Umbilical cord (tissue), 1 donor: ENCODE measurements at regions not wholly inside any gene's neighbourhood (a gene's known extent, or its start where the extent isn't known, plus 50 kb on each side); places are given as distances from the start of the nearest gene placed in this dataset.

Experiments
- DNase-seq: peaks from one replicate; pipeline ENCODE4 v3.0.0-alpha.2; 2015; ENCODE audit warnings: low spot score

GRCh38 chr18:24786027-24786426 is 325.6 kb downstream of the HRH4 start:
- DNase-seq: no peak

GRCh38 chr18:24790347-24790746 is 329.9 kb downstream of the HRH4 start:
- no peak for DNase-seq

GRCh38 chr18:24791751-24792545 is 331.5 kb downstream of the HRH4 start:
- peak; percentile 77 for DNase-seq

- no peak for DNase-seq
Observed at GRCh38 chr18:24793742-24794141, 333.3 kb downstream of the HRH4 start.

- DNase-seq: no peak
Observed at GRCh38 chr18:24795129-24795528, 334.7 kb downstream of the HRH4 start.

GRCh38 chr18:24797981-24798380 is 337.5 kb downstream of the HRH4 start:
- no peak for DNase-seq

GRCh38 chr18:24799176-24799575 is 338.7 kb downstream of the HRH4 start:
- no peak for DNase-seq

GRCh38 chr18:24799720-24800119 is 339.3 kb downstream of the HRH4 start:
- DNase-seq: no peak

- no peak for DNase-seq
Observed at GRCh38 chr18:24801001-24801400, 340.6 kb downstream of the HRH4 start.

- no peak for DNase-seq
Observed at GRCh38 chr18:24802456-24802855, 342.0 kb downstream of the HRH4 start.

GRCh38 chr18:24805156-24805555 is 344.7 kb downstream of the HRH4 start:
- DNase-seq: no peak

- no peak for DNase-seq
Observed at GRCh38 chr18:24809173-24809950, 348.9 kb downstream of the HRH4 start.

- DNase-seq: peak; percentile 13
Observed at GRCh38 chr18:24810561-24811305, 350.3 kb downstream of the HRH4 start.

- DNase-seq: no peak
Observed at GRCh38 chr18:24811950-24812681, 351.7 kb downstream of the HRH4 start.

GRCh38 chr18:24814521-24814920 is 354.1 kb downstream of the HRH4 start:
- DNase-seq: peak; percentile 5

- no peak for DNase-seq
Observed at GRCh38 chr18:24817150-24817549, 356.7 kb downstream of the HRH4 start.

GRCh38 chr18:24817587-24818371 is 357.3 kb downstream of the HRH4 start:
- no peak for DNase-seq

- no peak for DNase-seq
Observed at GRCh38 chr18:24818441-24818840, 358.0 kb downstream of the HRH4 start.

GRCh38 chr18:24819141-24819890 is 358.9 kb downstream of the HRH4 start:
- no peak for DNase-seq

- no peak for DNase-seq
Observed at GRCh38 chr18:24825397-24825796, 365.0 kb downstream of the HRH4 start.
